ENCODE measurements at regions not wholly inside any gene's neighbourhood (a gene's known extent, or its start where the extent isn't known, plus 50 kb on each side); places are given as distances from the start of the nearest gene placed in this dataset.

DNA sequence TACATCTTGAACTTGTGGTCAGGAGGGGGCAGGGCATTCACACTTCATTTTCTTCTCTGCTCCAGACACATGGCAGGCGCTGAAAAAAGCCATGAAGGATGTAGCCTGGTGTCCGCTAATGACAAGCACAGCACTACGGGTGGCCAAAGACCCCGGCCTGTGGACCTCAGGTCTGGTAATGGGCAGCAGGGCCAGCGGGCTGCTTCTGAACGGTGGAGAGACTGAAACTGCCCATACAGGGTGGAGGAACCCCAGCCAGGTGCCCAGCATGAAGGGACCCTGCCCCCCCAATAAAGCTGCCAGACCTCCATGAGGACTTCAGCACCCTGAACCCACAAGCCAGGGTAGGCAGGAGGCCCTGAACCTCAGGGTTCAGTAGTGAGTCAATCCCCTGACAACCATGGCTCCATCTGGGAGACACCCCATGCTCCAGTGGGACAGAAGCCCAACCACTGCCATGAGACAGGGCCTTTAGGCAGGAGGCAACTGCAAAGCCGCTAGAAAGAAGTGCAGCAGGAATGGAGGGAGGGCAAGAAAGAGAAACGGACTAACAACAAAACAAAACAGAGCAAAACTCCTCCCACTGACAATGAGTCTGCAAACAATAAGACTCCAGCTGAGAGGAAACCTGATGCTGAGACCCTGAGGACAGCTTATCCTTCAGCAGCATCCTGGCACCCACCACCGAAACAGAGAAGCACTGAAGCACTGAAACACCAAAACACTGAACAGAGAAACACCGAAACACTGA lies 140.2 kb upstream of the PPP2R2D start:
- Histone ChIP-seq H3K27ac (no peak overlapping the region), H3K36me3 (no peaks in the 10 kb centered on the region), H3K9me3 (no peaks in the 10 kb centered on the region), H3K4me1 (no peaks in the 10 kb centered on the region), H3K27me3 (no peaks in the 10 kb centered on the region), H3K4me3 (no peak overlapping the region)
- DNase-seq, result no peak
- TF ChIP-seq CTCF (IDR thresholded peaks at IDR 0.05) (no peak), POLR2A (IDR thresholded peaks at IDR 0.05) (no peak)
- intact Hi-C loops (cut with DNase I; ENCODE audit: low total_unique reads), result no loop called here

DNA sequence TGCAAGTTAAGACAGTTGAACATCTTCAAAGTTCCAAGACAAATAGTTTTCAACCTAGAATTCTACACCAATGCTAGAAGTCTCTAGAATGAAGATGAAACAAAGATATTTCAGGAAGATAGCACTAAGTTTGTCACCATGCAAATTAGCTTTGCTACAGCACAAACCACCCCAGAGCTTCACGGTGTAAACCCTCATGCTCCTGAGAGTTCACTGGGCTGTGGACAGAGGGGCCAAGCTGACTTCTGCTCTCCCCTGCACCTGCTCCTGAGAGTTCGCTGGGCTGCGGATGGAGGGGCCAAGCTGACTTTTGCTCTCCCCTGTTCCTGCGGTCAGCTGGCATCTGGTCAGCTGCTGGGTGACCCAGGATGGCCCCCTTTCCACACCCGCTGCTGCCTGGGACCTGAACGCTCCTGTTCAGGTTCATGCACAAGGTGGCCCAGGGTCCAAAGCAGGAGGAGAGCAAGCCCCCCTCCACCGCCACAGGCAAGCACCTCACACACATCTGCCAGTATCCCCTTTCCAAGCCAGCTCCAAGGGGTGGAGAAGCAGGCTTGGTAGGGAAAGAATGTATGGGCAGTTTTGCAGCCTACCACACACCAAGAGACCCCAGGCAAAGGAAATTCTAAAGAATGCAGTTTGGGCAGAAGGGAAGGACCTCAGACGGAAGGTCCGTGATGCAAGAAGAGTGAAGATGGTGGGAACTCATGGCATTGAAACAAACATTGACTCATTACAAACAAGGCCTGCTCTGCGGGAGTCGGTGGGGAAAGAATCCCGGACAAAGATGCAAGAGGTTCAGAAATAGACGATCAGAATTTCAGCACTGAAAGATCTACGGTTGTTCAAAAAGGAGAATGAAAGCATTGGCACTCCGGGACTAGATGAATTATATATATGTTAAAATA lies 137.8 kb upstream of the PPP2R2D start:
- DNase-seq, result no peak
- no peaks in the 10 kb centered on the region for H3K4me1 ChIP-seq
- intact Hi-C loops (cut with DNase I; ENCODE audit: low total_unique reads), result no loop called here
- TF ChIP-seq POLR2A (IDR thresholded peaks at IDR 0.05) (no peak), CTCF (IDR thresholded peaks at IDR 0.05) (no peak)
- no peaks in the 10 kb centered on the region for H3K9me3 ChIP-seq
- no peaks in the 10 kb centered on the region for H3K36me3 ChIP-seq
- H3K27me3 ChIP-seq, result no peaks in the 10 kb centered on the region
- no peak overlapping the region for H3K4me3 ChIP-seq
- no peak overlapping the region for H3K27ac ChIP-seq

- H3K4me1 ChIP-seq, result no peaks in the 10 kb centered on the region
- no peak for DNase-seq
- no peaks in the 10 kb centered on the region for H3K9me3 ChIP-seq
- intact Hi-C loops (cut with DNase I; ENCODE audit: low total_unique reads), result no loop called here
- no peak overlapping the region for H3K4me3 ChIP-seq
- TF ChIP-seq CTCF (IDR thresholded peaks at IDR 0.05), result no peak
- TF ChIP-seq POLR2A (IDR thresholded peaks at IDR 0.05), result no peak
- H3K27me3 ChIP-seq, result no peaks in the 10 kb centered on the region
- H3K27ac ChIP-seq, result no peak overlapping the region
- H3K36me3 ChIP-seq, result no peaks in the 10 kb centered on the region
Observed at GRCh38 chr10:131764929-131765328, 135.9 kb upstream of the PPP2R2D start.

GRCh38 chr10:131766096-131766495 lies 134.7 kb upstream of the PPP2R2D start:
- H3K9me3 ChIP-seq, result no peaks in the 10 kb centered on the region
- no peak overlapping the region for H3K27ac ChIP-seq
- intact Hi-C loops (cut with DNase I; ENCODE audit: low total_unique reads), result no loop called here
- DNase-seq, result no peak
- no peak overlapping the region for H3K4me3 ChIP-seq
- TF ChIP-seq CTCF (IDR thresholded peaks at IDR 0.05) (no peak), POLR2A (IDR thresholded peaks at IDR 0.05) (no peak)
- H3K4me1 ChIP-seq, result no peaks in the 10 kb centered on the region
- no peaks in the 10 kb centered on the region for H3K27me3 ChIP-seq
- no peaks in the 10 kb centered on the region for H3K36me3 ChIP-seq

DNA sequence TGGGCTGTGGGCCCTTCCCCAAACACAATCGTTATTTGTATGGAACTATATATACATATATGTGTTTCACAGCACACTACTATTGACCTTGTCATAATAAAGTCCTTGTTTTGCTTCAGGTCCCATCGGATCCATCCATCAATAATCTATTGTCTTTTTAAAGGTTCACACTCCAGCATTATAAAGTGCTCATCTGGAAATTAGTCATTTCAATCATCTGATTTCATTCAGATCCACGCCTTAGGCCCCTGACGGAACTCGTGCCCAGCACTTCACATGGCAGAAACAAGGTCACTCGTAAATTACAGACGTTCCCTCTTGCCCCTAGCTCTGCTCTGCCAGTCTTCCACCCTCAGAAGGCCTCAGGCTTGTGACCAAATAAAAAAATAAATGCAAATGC lies 133.1 kb upstream of the PPP2R2D start:
- no peak overlapping the region for H3K27ac ChIP-seq
- intact Hi-C loops (cut with DNase I; ENCODE audit: low total_unique reads), result no loop called here

More for the DNA sequence above, 133.1 kb upstream of the PPP2R2D start:
- H3K4me1 ChIP-seq, result no peaks in the 10 kb centered on the region
- no peak for DNase-seq
- no peaks in the 10 kb centered on the region for H3K27me3 ChIP-seq
- H3K36me3 ChIP-seq, result no peaks in the 10 kb centered on the region
- H3K4me3 ChIP-seq, result no peak overlapping the region
- no peaks in the 10 kb centered on the region for H3K9me3 ChIP-seq
- TF ChIP-seq POLR2A (IDR thresholded peaks at IDR 0.05), result no peak
- no peak for TF ChIP-seq CTCF (IDR thresholded peaks at IDR 0.05)

Measured in uterus (tissue), 3 donors.